GM12872 (cell line): ENCODE measurements at regions not wholly inside any gene's neighbourhood (a gene's known extent, or its start where the extent isn't known, plus 50 kb on each side); places are given as distances from the start of the nearest gene placed in this dataset.

Experiments
- TF ChIP-seq, protein P1 (sequence below): IDR thresholded peaks from 3 replicates; pipeline ENCODE4 v1.5.1; 2011; ENCODE audit warnings: low read depth, mild to moderate bottlenecking, low read length, moderate library complexity; ENCODE audit not compliant: insufficient read depth

DNA sequence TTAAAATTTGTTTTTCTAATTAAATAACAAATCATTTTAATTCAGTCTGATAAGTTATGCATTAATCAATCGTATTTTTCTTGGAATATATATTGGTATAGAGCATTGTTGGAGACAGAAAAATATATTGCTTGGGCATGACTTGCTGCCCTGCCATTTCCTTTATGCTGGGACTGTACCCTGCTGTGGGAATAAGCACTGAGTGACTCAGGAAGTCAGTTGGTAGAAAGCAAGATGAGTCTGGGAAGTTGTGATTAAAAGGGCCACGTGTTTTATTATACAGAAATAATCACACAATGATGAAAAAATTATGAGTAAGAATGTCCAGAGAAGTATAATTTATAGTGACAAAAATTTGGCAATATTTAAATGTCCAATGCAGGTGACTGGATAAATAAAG lies 139.5 kb downstream of the KIF18A start:
- TF ChIP-seq, protein P1, sequence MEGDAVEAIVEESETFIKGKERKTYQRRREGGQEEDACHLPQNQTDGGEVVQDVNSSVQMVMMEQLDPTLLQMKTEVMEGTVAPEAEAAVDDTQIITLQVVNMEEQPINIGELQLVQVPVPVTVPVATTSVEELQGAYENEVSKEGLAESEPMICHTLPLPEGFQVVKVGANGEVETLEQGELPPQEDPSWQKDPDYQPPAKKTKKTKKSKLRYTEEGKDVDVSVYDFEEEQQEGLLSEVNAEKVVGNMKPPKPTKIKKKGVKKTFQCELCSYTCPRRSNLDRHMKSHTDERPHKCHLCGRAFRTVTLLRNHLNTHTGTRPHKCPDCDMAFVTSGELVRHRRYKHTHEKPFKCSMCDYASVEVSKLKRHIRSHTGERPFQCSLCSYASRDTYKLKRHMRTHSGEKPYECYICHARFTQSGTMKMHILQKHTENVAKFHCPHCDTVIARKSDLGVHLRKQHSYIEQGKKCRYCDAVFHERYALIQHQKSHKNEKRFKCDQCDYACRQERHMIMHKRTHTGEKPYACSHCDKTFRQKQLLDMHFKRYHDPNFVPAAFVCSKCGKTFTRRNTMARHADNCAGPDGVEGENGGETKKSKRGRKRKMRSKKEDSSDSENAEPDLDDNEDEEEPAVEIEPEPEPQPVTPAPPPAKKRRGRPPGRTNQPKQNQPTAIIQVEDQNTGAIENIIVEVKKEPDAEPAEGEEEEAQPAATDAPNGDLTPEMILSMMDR, result no peak

DNA sequence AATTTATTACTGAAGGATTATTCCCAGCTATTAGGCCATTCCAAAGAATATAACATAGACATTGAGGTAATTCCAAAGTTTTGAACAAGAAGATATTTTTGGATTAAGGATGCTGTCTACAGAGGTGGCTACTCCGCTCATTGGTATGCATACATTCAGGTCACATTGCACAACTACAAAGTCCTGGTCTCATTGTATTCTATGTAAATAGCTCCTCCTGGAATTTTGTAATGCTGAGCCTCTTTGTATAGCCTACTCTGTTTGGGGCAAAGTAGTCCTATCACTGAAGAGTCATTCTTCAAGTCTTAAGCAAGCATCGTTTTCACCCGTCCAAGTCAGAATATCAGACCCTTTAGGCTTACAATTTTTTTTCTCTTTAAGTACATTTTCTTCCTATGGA lies 142.4 kb downstream of the KIF18A start:
- TF ChIP-seq, protein P1, result no peak

DNA sequence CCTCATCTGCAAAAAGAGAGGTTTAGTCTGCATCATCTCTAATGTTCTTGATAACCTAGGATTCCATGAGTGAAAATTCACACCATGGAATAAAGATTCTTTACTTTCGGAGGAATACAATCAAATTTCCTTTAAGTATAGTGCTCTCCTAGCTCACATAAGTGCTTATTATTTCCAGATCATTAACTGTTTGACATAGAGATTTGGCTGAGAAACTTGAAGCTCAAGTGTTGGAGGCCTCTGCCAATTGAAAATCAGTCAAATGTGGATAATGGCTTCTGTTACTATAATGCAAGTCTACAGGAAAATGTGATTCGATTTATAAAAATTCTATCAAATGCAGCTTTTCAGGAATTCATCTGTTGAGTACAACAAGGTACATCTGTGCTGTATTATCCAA lies 144.6 kb downstream of the KIF18A start:
- TF ChIP-seq, protein P1, result no peak

DNA sequence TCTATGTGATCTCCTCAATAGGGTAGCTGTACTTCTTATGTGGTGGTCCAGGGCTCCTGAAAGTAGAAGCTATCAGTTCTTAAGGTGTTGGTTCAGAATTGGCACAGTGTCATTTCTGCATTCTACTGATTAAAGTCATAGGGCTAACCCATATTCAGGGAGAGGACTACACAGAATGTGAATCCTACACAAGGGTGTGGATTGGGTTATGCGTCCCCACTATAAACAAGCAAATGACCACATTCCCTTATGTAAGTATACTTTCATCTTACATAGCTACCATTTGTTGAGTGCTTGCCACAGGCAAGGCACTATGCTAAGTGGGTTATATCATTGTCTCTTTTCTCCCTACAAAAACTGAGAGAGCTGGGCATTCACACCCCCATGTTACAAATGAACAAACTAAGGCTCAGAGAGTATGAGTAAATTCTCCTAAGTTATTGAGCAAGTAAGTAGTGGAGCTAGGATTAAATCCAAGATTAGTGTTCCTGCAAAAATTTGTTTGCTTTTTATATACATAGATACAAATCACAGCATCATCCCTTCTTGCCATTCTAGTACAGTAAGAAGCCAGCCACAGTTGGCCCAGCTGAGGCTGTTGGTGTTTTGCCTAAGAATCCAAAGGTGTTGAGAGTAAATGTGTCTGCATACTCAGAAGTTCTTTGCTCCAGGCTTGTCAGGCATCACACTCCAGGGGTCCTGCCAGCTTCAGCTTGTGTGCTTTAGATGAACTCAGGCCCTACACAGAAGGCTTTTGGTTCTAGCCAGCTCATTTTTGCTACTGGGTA lies 157.8 kb downstream of the KIF18A start:
- TF ChIP-seq, protein P1, result no peak

DNA sequence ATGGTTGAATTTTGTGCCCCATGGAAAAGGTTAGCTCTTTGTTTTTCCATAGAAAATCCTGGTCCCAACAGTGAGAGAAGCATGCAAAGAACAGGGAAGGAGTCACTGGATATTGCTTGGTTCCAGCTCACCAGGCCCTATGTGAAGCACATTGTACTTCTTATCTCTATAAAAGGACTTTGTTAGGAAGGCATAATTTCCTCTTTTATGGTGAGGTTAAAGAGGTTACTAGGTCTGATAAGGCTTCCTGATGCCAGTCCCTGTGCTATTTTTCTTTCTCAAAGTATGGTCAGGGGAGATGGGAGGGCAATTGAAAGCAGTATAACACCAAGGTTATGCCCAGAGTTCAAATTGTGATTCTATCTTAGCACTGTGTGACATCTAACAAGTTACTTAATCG lies 162.6 kb downstream of the KIF18A start:
- TF ChIP-seq, protein P1, result no peak

DNA sequence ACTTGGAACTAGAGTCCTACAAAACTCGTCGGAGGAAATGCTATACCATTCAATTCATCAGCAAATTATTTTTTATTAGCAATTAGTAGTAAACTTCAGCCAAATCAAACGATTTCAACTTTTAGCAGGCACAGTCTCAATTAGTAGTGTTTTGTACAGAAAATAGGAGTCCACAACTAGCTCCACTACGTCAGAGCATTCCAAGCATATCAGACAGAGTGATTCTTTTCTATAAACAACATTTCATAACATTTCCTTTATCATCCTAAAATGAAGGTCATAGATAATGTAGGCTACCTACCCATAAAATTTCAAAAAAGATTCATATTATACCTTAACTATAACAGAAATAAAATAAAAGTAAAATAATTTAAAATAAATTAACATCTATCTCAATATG lies 169.9 kb downstream of the KIF18A start:
- TF ChIP-seq, protein P1, result no peak

DNA sequence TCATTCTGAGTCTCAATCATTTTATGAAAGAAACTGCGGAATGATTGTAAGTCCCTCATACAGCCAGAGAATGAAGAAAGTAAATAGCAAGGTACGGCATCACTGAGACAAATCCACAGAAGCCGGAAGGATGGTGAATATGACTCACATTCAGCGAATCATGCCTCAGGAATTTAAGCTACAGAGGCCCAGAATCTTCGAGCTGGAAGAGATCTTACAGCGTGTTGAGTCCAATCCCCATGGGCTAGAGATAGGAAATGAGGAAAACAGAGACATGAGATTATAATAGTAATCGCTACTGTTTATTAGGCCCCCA lies 173.2 kb downstream of the KIF18A start:
- TF ChIP-seq, protein P1, result no peak
